ENCODE measurements at regions not wholly inside any gene's neighbourhood (a gene's known extent, or its start where the extent isn't known, plus 50 kb on each side); places are given as distances from the start of the nearest gene placed in this dataset.

DNA sequence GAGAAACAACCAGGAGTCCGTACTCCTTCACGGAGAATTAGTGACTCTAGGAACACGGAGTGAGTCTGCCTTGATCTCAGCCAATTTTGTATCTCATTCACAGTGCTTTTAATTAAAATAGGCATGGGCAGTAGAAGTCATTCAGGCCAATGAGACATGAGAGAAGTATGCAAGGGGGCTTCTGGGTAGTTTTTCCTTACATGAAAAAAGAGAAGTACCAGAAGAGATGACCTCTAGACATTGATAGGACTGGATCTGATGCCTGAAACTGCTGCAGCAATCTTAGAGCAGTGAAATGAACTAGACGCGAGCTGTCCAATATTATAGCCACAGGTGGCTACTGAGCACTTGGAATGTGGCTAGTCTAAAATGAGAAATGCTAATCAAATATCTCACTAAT lies 187.7 kb upstream of the TLE4 start:
- peaks cover 15% of the 10 kb centered on the region for H3K27me3 ChIP-seq (replicated peaks; ENCODE audit: insufficient read depth, low read depth, low read length, poor library complexity)
- H3K9me3 ChIP-seq (ENCODE audit: low read depth, low read length, poor library complexity, severe bottlenecking), result no peaks in the 10 kb centered on the region
- no TSS peak for BruUV-seq (replicated peaks)
- CTCF ChIA-PET, result no interaction called here
- H3K4me3 ChIP-seq (ENCODE audit: low read depth, low read length, poor library complexity, severe bottlenecking), result no peak overlapping the region
- no peaks in the 10 kb centered on the region for H3K36me3 ChIP-seq (ENCODE audit: insufficient read depth, low read length, poor library complexity, severe bottlenecking)
- H3K27ac ChIP-seq (ENCODE audit: low read depth, low read length, poor library complexity, severe bottlenecking), result no peak overlapping the region
- DNase-seq (ENCODE audit: low spot score), result no peak
- H3K4me1 ChIP-seq (ENCODE audit: insufficient read depth, low read length, poor library complexity, severe bottlenecking), result no peaks in the 10 kb centered on the region
- POLR2A ChIA-PET (ENCODE audit: low non-redundant PET), result no interaction called here
- intact Hi-C loops (cut with micrococcal nuclease; ENCODE audit: unreplicated experiment), result no loop called here
- TF ChIP-seq EZH2 (IDR thresholded peaks at IDR 0.05; ENCODE audit: borderline replicate concordance, low read depth, low read length, poor library complexity, severe bottlenecking) (no peak), CTCF (conservative IDR thresholded peaks at IDR 0.05; ENCODE audit: low read depth, low read length) (no peak)

- Histone ChIP-seq H3K4me3 (ENCODE audit: low read depth, low read length, poor library complexity, severe bottlenecking) (no peak overlapping the region), H3K27ac (ENCODE audit: low read depth, low read length, poor library complexity, severe bottlenecking) (no peak overlapping the region), H3K4me1 (ENCODE audit: insufficient read depth, low read length, poor library complexity, severe bottlenecking) (no peaks in the 10 kb centered on the region), H3K27me3 (replicated peaks; ENCODE audit: insufficient read depth, low read depth, low read length, poor library complexity) (peaks cover 17% of the 10 kb centered on the region), H3K36me3 (ENCODE audit: insufficient read depth, low read length, poor library complexity, severe bottlenecking) (no peaks in the 10 kb centered on the region), H3K9me3 (ENCODE audit: low read depth, low read length, poor library complexity, severe bottlenecking) (no peaks in the 10 kb centered on the region)
- ChIA-PET CTCF (no interaction called here), POLR2A (ENCODE audit: low non-redundant PET) (no interaction called here)
- TF ChIP-seq CTCF (conservative IDR thresholded peaks at IDR 0.05; ENCODE audit: low read depth, low read length) (no peak), EZH2 (IDR thresholded peaks at IDR 0.05; ENCODE audit: borderline replicate concordance, low read depth, low read length, poor library complexity, severe bottlenecking) (no peak)
- BruUV-seq (replicated peaks), result no TSS peak
- intact Hi-C loops (cut with micrococcal nuclease; ENCODE audit: unreplicated experiment), result no loop called here
- no peak for DNase-seq (ENCODE audit: low spot score)
Observed at GRCh38 chr9:79384501-79384900, 187.3 kb upstream of the TLE4 start.

DNA sequence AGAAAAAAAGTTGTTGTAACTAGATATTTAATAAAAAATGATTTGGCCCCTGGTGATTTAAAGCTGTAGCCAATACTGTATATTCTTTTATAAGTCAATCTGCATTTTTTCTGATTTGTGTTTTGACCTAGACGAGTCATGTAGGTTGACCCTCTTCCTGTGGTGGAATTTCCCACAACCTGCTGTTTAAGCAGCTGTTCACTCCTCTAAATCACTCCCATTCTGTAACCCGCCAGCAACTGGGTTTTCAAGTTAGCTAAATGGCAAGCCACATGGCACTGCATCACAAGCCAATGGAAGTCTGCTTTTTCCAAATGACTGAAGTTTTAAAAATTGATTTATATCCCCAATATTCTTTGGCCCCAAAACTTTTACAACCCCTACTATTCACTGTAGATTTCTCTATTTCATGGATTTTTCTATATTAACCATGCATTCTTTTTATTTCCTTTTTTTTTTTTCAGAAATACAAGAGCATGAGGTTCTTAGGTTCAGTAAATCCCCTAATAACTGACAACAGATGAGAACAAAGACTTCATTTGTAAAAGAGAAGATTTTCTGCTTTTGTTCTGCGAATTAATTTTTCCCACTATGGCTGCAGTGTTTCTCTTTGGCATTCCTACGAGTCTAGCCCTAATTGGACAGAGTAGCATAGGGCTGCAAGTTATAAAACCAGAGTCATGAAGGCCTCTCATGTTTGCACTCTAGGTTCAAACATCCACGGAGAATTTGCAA lies 184.5 kb upstream of the TLE4 start:
- BruUV-seq (replicated peaks), result no TSS peak
- DNase-seq (ENCODE audit: low spot score), result no peak
- no peak overlapping the region for H3K4me3 ChIP-seq (ENCODE audit: low read depth, low read length, poor library complexity, severe bottlenecking)
- CTCF ChIA-PET, result no interaction called here
- H3K9me3 ChIP-seq (ENCODE audit: low read depth, low read length, poor library complexity, severe bottlenecking), result no peaks in the 10 kb centered on the region
- POLR2A ChIA-PET (ENCODE audit: low non-redundant PET), result no interaction called here
- no peak overlapping the region for H3K27ac ChIP-seq (ENCODE audit: low read depth, low read length, poor library complexity, severe bottlenecking)
- intact Hi-C loops (cut with micrococcal nuclease; ENCODE audit: unreplicated experiment), result no loop called here
- no peaks in the 10 kb centered on the region for H3K36me3 ChIP-seq (ENCODE audit: insufficient read depth, low read length, poor library complexity, severe bottlenecking)
- H3K4me1 ChIP-seq (ENCODE audit: insufficient read depth, low read length, poor library complexity, severe bottlenecking), result no peaks in the 10 kb centered on the region
- H3K27me3 ChIP-seq (replicated peaks; ENCODE audit: insufficient read depth, low read depth, low read length, poor library complexity), result peaks cover 23% of the 10 kb centered on the region
- TF ChIP-seq CTCF (conservative IDR thresholded peaks at IDR 0.05; ENCODE audit: low read depth, low read length) (no peak), EZH2 (IDR thresholded peaks at IDR 0.05; ENCODE audit: borderline replicate concordance, low read depth, low read length, poor library complexity, severe bottlenecking) (no peak)

Measured in A673 (cell line).